Liver (tissue), 2 donors: ENCODE measurements at regions not wholly inside any gene's neighbourhood (a gene's known extent, or its start where the extent isn't known, plus 50 kb on each side); places are given as distances from the start of the nearest gene placed in this dataset.

Source experiments
- CTCF ChIP-seq: fragments of 150-350 bp; IDR thresholded peaks from 2 replicates; pipeline ENCODE4 v1.5.1; 2017; ENCODE audit warnings: improper control_type of control experiment, low read depth, low read length; ENCODE audit not compliant: missing input control
- FOXA1 ChIP-seq: IDR thresholded peaks from 2 replicates; pipeline ENCODE4 v1.6.1; 2016; ENCODE audit warnings: antibody characterized with exemption
- REST ChIP-seq: IDR thresholded peaks from 2 replicates; pipeline ENCODE4 v1.6.1; 2016; ENCODE audit warnings: antibody characterized with exemption, mild to moderate bottlenecking
- donor health status: healthy.

GRCh38 chr16:8458481-8459046 lies 131.7 kb downstream of the TMEM114 start:
- TF ChIP-seq FOXA1: no peak
- TF ChIP-seq REST: no peak
- no peak for TF ChIP-seq CTCF
